ENCODE measurements at regions not wholly inside any gene's neighbourhood (a gene's known extent, or its start where the extent isn't known, plus 50 kb on each side); places are given as distances from the start of the nearest gene placed in this dataset.
"Not testable (repeated sequence)": the region's sequence is repeated elsewhere in the genome, so short reads cannot be mapped to it uniquely, and the experiment has no call there.

DNA sequence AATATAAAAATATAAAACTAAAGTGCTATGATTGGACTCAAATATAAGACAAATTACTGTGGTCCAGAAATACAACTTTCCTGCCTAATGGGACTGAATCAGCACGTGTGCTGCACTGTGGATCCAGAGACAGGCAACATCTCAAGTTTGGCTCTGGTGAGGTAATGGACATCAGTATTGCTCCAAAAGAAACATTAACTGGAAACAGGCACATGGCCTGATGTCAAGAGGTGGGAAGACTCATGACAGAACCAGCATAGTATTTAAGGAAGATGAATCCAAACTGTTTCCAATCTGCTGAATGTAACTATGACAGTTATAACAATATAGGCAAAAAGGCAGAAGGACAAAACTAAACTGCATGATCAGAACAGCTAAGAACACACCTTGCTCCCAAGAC, 354.6 kb downstream of the FSIP2 start:
- no peak for DNase-seq

DNA sequence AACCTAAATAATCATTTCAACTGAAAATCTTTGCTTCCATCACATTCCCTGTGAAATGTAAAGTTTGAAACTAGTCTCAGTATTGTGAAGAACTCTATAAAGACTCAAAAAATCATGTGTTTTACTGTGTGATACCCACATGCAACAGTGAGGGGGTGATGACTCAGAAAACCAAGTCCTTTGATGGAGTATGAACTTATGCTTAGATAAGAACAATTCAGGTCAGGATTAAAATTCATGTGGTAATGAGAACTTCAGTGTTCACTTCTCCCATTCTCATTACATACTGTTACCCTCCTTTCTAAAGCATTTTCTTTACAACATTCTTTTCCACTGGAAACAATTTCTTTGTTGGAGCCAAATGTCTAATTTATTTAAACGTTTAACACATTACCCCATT, 360.2 kb downstream of the FSIP2 start:
- DNase-seq = no peak

DNA sequence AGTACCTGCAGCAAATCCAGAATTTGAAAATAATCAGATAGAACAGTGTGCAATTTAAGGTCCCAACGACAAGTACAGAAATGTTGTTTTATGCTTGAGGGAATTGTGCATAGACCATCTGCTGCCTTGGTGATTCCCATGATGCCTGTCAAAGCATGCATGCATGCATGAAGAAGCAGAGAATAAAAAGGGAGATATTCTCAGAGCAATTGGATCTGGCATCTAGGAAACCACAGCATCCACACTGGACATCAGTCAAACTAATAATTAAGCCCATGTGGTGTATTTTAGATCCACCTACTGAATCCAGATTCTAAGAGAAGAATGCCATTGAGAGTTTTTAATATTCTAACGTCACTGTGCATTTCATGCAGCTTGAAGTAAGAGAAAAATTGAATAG, 361.2 kb downstream of the FSIP2 start:
- no peak for DNase-seq

DNA sequence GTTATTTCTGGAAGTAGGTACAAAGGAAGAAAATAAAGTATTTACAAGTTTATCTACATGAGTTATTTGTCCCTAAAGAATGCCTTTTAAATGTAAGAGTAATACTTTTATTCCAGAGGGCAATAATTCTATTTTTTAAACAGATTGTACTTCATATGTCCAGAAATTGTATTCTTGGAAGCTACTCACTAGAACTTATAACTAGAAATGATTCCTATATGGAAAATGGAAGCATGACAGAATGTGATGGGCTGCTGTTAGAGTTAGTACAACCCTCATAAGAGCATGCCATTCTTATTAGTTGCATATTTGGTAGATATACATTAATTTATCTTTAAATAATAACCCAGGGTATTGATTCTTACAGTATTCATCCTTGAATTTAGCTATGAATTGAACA, 362.0 kb downstream of the FSIP2 start:
- DNase-seq = no peak

DNA sequence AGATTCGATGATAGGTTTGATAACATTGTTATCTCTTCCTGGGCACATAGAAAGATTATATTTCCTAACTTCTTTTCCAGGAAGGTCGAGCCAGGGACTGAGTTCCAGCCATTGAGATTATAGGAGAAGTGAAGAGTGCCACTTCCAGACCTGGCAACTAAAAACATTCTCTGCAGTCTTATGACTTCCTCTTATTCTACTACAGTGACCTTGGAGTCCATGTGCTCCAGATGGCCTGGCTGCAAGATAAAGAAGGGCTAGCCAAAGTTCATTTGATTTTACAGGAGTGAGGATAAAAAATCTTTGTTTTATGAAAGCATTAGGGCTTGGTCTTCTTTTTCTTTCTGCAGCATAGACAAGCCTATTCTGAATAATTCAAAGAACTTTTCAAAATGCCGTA, 363.0 kb downstream of the FSIP2 start:
- DNase-seq = no peak

DNA sequence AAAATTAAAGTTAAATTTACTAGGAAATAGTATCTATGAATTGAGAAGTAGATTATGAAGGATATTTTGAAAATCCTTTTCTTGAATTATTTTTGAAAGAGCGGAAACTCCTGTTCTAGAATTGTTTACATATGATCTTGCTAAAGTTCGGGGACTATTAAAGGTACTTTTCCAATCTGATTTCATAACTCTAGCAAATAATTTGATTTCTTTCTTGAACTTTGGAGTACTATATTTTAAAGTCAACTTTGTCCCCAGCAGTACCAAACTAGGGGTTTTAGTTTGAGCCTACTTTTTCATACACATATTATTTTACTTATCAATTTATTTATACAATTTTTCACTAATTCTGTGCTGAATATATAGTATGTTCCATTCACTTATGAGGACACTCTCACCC, 364.7 kb downstream of the FSIP2 start:
- no peak for DNase-seq

DNA sequence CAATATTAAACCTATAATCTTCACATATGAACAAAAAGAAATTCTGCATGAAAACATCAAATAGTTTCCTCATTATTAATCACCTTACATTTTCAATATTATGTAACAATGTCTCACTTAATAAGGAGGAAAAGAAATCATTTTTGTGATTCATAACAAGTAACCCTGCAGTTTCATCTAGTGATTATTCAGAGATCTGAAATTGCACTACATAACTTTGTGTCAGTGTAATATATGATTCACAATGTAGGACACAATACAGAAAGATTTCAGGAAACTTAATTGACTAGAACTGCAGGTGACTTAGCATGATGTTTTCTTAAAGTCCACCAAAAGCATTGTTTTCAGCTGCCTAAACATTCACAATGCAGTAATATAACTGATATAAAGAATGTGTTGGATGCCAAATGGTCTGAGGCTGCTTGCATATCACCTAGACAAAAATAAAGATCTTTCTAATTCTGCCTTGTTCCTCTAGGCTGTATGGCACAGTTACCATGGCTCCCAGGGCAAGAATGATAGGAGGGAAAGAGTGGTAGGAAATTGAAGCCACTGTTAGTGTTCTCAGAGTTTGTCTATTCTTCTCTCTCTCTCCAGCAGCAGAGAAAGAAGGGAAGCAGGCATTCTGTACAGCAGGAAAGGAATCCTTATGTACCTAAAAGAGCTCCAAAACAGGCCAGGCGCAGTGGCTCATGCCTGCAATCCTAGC, 366.6 kb downstream of the FSIP2 start:
- DNase-seq = no peak

DNA sequence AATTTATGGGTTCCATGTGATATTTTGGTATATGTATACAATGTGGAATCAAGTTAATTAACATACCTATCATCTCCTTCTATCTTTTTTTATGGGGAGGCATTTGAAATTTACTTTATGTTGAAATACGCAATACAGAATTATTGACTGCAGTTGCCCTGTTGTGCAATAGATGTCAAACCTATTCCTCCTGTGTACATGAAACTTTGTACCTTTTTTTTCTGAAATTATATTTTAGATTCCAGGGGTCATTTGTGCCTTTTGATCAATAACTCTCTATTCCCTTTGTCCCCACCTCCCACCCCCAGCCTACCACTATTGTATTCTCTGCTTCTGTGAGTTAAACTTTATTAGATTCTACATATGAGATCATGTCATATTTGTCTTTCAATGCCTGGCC, 369.9 kb downstream of the FSIP2 start:
- DNase-seq = no peak

DNA sequence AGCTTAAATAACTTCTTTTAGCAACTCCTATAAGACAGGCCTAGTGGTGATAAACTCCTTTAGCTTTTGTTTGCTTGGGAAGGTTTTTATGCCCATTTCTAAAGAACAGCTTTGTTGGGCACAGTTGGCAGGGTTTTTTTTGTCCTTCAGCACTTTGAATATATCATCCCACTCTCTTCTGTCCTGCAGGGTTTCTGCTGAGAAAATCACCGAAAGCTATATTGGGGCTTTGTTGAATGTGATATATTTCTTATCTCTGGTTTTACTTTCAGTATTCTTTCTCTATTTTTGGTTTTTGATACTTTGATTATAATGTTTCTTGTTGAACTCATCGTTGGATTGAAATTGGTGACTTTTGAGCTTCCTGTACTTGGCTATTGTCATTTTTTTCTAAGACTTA, 372.8 kb upstream of the ZC3H15 start:
- DNase-seq = no peak

DNA sequence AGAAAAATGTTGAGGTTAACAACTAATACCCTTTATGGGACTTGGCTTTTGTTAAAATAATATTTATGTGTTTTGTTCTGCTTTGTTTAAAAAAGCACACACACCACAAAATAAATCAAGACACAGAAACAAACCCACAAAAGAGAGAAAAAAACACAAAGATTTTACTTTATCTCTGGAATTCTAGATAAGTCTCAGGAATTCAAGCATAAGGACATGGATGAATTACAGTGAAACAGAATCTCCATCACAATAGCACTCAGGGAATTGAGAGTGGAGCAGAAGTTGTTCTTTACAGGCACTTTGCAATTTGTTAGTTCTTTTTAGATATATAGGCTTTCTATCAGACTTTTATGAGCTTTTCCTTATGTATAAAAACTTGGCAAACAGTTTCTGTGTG, 360.9 kb upstream of the ZC3H15 start:
- DNase-seq = no peak

DNA sequence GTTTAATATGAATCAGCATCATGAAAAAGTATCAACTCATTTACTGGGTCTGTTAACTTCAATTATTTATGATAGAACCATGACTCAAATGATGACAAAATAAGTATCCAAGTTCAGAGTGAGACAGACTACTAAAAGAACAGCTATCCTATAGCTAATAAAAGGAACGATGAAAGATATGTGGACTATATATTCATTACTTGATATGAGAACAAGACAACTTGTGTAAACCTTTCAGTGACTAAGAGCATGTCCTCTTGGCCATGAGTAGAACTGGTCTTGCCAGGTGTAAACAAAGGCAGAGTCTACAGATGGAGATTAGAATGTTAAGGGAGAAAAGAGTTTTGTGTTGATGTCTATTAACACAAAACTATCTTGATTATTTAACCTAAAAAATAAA, 360.4 kb upstream of the ZC3H15 start:
- no peak for DNase-seq

DNA sequence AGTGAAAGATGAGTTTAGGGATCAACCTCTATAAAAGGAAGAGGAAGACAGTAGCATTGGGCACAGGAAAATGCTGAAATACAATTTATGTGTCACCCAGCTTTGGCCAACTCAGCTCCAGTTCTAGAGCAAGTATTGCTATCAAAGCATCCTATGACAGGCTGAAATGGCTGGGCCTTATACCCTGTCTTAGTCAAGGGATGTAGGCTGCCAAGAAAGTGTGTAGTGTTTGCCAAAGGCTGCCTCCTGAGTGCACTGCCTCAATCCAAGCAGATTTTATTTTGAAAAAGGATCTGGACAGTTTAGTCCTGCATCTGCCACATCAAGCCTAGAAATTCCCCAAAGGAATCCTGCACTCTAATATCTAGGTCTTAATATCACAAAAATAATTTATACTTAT, 359.9 kb upstream of the ZC3H15 start:
- DNase-seq = no peak

DNA sequence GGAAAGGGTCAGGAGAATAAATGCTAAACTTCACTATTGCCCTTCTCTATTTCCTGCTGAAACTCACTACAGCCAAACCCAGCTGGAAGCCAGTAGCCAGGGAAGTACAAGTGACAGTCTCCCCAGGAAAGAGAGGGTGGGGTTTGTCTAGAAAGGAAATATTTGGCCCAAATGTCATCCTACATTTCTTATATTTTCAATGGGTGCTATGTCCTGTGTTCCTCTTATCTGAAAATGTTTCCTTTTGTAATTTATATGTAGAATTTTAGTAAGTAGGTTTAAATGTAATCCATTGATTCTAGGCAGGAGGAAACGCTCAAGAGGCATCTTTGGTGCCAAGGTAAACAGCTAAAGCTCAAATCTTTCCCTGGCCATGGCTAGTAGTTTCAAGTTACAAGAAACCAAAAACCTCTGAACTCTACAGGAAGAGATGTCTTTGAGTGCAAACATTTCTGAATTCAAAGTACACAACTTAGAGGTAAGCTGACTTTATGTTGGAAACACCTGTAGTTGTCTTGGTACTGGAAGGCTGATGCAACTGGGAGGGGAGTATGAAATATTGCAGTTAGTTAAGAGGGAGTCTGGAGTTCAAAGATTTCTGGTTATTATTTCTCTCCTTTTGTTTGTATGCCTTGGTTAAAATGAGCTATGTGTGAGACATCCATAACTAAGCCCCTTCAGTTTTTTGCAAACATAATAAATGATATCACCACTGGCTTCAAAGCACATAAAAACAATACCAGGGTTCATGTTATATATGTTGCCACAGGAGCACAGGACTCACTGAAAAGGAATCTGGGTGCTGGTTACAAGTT, 356.1 kb upstream of the ZC3H15 start:
- DNase-seq = no peak

DNA sequence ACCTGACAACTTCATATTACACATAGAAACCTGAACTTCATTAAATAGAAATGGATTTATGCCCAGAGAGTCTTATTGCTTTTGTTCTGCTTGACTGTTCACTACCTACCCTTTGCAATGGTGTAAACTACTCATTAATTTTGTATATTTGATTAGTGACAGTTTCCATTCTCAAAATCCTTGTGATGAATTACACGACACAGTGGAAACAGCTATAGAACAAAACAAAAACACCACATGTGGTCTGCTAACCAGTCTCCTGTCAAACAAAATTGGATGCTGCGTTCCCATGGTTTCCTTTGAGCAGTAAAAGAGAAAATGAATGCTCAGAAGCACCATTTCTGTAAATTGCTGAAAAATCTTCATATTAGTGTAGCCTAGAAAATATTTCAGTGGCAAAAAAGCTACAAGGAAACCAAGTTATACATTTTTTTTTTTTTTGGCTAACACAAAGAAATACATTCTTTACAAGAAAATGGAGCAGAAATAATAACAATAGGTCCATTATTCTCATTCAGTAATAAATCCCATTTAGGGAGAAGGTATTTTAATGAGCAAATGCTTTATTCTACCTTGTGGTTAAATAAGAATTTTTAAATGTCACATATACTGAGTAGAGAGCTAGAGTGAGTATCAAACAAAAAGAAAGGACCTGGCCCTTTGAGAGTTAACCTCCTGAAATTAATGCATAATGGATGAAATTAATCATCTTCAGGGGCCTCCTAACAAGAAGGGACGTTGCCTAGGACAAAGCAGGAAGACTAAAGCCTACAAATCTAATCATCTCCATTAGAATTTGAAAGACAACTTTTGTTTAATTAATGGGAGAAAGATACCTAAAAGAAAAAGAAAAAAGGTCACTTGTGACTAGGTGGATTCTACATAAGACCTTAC, 355.1 kb upstream of the ZC3H15 start:
- no peak for DNase-seq

DNA sequence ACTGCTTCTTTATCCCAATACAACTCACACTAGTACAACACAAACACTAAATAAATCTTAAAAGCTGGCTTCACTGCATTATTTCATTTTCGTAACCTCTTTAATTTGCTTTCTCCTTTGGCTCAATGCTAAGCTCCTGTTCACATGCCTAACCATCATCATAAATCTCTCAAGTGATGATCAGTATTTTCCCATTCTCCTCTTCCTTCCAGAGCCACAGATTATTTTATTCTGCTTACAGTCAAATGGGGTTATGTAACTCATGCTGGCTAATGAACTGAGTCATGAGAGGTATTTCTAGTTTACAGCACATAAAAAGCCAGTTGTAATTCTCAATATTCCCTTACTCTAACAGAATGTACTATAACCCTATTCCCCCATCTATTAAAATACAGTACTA, 350.4 kb upstream of the ZC3H15 start:
- DNase-seq = no peak

DNA sequence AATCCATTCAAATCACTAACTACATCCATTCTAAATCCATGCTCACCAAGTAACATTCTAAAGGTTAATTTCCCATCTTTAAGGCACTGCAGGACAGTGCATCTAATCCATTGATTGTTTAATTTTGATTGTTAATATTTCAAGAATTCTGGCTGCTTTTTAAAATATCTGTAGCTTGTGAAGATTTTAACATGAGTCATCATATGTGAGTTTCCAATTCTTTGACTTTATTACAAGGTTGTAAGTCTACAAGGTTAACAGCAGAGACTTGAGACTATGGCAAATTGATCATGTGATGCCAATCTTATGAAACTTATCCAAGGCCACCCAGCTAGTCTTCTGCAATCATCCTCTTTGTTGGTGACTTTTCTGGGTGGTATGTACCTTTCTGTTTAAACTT, 349.2 kb upstream of the ZC3H15 start:
- no peak for DNase-seq

DNA sequence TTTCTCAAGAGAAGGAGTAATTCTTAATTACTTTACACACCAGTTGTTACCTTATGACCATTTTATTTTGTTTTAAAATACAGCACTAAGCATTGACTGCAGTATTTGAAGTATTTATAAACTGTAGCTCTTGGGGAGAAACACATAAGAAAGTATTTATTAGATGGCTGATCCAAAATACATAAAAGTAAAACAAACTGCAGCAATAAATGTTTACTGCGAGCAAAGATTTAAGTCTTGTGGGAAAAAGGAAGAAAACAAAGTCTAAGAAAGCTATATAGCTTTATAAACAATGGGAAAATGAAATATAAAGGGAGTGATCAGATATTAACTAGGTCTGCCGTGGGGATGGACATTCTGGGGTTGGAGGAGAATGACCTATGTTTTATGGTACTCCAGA, 347.2 kb upstream of the ZC3H15 start:
- no peak for DNase-seq

DNA sequence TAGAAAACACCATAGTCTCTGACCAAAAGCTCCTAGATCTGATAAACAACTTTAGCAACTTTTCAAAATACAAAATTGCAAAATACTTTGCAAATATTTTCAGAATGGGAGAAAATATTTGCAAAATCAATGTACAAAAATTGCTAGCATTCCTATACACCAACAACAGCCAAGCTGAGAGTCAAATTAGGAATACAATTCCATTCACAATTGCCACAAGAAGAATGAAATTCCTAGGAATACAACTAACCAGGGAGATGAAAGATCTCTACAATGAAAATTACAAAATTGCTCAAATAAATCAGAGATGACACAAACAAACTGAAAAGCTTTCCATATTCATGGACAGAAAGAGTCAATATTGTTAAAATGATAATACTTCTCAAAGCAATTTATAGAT, 327.0 kb upstream of the ZC3H15 start:
- DNase-seq = no peak

DNA sequence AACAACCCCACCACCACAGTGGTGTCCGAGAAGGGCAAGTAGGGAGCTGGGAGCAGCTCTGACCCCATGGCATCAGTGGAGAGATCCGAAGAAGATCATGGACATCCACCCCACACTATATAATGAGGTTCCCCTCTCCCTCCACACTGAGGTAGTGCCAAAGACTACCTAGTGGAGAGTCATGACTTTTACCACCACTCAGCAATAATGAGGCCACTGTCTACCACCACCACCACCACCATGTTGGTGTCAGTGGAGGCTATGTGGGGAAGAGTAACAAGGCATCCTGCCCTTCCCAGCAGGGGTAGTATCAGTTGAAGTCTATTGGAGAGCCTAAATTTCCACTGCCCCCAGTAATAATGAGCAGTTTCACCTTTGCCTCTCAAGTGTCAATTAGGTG, 321.7 kb upstream of the ZC3H15 start:
- DNase-seq = no peak

DNA sequence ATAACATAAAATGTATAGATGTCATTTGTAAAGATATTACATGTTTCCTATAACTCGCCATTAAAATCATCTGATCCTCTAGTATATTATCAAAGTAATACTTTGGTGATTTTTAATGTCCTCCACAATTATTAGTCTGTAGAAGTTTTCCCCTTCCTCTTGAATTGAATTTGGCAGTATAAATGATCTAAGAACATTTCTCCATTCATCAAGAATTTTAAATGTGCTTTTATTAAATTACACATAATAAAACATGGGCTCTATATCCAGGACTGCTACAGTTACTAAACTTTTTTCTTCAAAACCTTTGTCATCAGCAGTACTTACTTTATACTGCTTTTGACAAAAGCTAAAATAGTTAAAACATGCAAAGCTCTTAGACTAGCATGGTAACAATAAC, 315.4 kb upstream of the ZC3H15 start:
- DNase-seq = no peak

DNA sequence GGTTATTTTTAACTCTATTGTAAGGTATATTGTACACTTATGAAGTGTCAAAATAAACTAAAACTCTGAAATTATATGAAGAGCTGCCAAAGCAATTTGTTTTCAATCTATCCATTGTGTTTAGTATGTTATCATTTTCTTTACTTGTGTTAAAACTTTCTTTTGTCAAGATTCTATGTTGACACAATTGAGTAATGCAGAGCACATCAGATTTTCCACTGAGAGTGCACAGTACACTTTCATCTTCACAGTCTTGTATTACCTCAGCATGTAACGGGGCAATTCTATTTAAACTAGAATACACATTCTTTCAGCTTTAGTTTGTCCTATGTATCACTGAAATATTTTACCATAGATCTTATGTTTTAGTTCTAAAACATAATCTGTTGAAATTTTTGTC, 304.4 kb upstream of the ZC3H15 start:
- DNase-seq = no peak

DNA sequence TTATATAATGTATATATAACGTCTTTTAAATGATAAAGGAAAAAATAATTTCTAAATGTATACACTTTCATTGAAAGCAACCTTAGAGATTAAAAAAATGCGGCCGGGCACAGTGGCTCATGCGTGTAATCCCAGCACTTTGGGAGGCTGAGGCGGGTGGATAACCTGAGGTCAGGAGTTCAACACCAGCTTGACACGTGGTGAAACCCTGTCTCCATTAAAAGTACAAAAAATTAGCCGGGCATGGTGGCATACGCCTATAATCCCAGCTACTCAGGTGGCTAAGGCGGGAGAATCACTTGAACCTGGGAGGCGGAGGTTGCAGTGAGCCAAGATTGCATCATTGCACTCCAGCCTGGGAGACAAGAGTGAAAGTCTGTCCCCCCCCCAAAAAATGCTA, 303.7 kb upstream of the ZC3H15 start:
- not testable (repeated sequence) for DNase-seq

DNA sequence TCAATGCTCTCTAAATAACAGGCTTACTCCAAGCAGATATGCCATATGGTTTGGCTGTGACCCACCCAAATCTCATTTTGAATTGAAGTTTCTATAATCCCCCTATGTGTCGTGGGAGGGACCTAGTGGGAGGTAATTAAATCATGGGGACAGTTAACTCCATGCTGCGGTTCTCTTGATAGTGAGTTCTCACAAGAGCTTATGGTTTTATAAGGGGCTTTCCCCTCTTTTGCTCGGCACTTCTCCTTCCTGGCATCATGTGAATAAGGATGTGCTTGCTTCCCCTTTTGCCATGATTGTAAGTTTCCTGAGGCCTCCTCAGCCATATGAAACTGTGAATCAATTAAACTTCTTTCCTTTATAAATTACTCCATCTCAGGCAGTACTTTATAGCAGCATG, 302.7 kb upstream of the ZC3H15 start:
- DNase-seq = peak in 1 of 2 donors; percentile 27

DNA sequence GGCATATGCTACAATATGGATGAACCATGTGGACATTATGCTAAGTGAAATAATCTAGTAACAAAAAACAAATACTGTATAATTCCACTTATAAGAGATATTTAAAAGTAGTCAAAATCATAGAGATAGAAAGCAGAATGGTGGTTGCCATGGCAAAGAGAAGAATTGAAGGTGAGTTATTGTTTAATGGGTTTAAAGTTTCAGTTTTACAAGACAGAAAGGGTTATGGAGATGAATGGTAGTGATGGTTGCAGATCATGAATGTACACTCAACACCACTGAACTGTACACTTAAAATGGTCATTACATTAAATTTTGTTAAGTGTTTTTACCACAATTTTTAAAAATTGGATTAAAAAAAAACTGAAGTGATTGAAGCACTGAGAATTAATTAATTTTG, 298.2 kb upstream of the ZC3H15 start:
- DNase-seq = no peak
